ENCODE measurements at regions not wholly inside any gene's neighbourhood (a gene's known extent, or its start where the extent isn't known, plus 50 kb on each side); places are given as distances from the start of the nearest gene placed in this dataset.

GRCh38 chr13:59318320-59318930, 845.3 kb downstream of the DIAPH3 start:
- CTCF ChIA-PET = interaction anchor here (1.8 kb wide), 1 partner anchor 12 kb away, joined by 5 read pairs; no protein-coding TSS in a partner anchor

DNA sequence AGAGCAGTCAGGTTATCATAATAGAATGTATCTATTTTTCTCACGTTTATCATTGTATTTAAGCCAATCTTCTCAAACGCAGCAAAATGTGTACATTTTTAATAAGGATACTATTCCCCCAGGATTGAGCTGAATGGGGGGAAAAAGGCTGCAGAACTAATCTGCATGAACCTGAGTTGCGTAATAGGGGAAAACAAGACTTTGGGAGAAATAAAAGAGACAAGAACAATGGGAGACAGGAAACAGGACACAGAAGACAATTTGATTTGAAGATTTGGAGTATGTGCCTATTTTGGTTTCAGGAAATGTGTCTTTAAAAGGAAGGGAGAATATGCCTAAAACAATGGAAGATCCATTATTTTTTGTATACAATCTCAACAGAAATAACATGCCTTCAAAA, 844.5 kb downstream of the DIAPH3 start:
- Histone ChIP-seq H4K20me1 (ENCODE audit: control insufficient read depth, insufficient read depth, low read length, poor library complexity, severe bottlenecking) (no peaks in the 10 kb centered on the region), H3K79me2 (ENCODE audit: control insufficient read depth, insufficient read depth, low read length) (no peaks in the 10 kb centered on the region), H3K4me3 (ENCODE audit: control extremely low read depth in 1 of 5, extremely low read depth in 1 of 5, insufficient read depth in 1 of 5, low read depth in 2 of 5, low read length in 4 of 5) (no peak overlapping the region), H3K9ac (ENCODE audit: low read length) (no peak overlapping the region), H3K4me2 (replicated peaks; ENCODE audit: low read depth, low read length, poor library complexity, severe bottlenecking) (no peak overlapping the region), H3K4me1 (ENCODE audit: control insufficient read depth in 2 of 2, insufficient read depth in 2 of 2, low read length in 2 of 2) (no peaks in the 10 kb centered on the region), H3K9me3 (ENCODE audit: control extremely low read depth in 1 of 3, control insufficient read depth in 2 of 3, insufficient read depth in 1 of 3, low read length in 2 of 3) (no peaks in the 10 kb centered on the region), H3K27ac (ENCODE audit: low read length in 2 of 2) (no peak overlapping the region), H2AFZ (ENCODE audit: insufficient read depth, low read depth, low read length, poor library complexity, severe bottlenecking) (no peak overlapping the region), H3K36me3 (replicated peaks in 1 of 2; ENCODE audit: control extremely low read depth in 1 of 2, control insufficient read depth in 1 of 2, extremely low read depth in 1 of 2, insufficient read depth in 2 of 2, low read length in 1 of 2) (no peaks in the 10 kb centered on the region), H3K27me3 (replicated peaks in 1 of 4; ENCODE audit: control extremely low read depth in 1 of 4, control insufficient read depth in 3 of 4, insufficient read depth in 4 of 4, low read length in 3 of 4) (no peaks in the 10 kb centered on the region)
- WGBS (ENCODE audit: insufficient coverage) = no CpG with 5 or more reads among the region's 3 CpGs
- Mint-ChIP-seq H3K4me1 (no peaks in the 10 kb centered on the region), H3K27me3 (no peaks in the 10 kb centered on the region), H3K27ac (no peak overlapping the region), H3K9me3 (ENCODE audit: insufficient read depth) (peaks cover 3% of the 10 kb centered on the region), H3K4me3 (no peak overlapping the region)
- no peak for DNase-seq
- ChIA-PET POLR2A (no interaction called here), CTCF (no interaction called here)
- no peak for ATAC-seq (ENCODE audit: low read depth)
- intact Hi-C loops (cut with micrococcal nuclease) = no loop called here
- TF ChIP-seq, protein P1, sequence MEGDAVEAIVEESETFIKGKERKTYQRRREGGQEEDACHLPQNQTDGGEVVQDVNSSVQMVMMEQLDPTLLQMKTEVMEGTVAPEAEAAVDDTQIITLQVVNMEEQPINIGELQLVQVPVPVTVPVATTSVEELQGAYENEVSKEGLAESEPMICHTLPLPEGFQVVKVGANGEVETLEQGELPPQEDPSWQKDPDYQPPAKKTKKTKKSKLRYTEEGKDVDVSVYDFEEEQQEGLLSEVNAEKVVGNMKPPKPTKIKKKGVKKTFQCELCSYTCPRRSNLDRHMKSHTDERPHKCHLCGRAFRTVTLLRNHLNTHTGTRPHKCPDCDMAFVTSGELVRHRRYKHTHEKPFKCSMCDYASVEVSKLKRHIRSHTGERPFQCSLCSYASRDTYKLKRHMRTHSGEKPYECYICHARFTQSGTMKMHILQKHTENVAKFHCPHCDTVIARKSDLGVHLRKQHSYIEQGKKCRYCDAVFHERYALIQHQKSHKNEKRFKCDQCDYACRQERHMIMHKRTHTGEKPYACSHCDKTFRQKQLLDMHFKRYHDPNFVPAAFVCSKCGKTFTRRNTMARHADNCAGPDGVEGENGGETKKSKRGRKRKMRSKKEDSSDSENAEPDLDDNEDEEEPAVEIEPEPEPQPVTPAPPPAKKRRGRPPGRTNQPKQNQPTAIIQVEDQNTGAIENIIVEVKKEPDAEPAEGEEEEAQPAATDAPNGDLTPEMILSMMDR (IDR thresholded peaks at IDR 0.05) = no peak
- TF ChIP-seq EZH2 (IDR thresholded peaks at IDR 0.05; ENCODE audit: borderline replicate concordance, insufficient read depth, low read depth, low read length, poor library complexity, severe bottlenecking) = no peak

More at GRCh38 chr13:59318320-59318930, 845.3 kb downstream of the DIAPH3 start:
- Mint-ChIP-seq H3K27ac (no peak overlapping the region), H3K9me3 (ENCODE audit: insufficient read depth) (peaks cover 6% of the 10 kb centered on the region), H3K4me1 (no peaks in the 10 kb centered on the region), H3K4me3 (no peak overlapping the region), H3K27me3 (no peaks in the 10 kb centered on the region)
- Histone ChIP-seq H3K4me1 (ENCODE audit: control insufficient read depth in 2 of 2, insufficient read depth in 2 of 2, low read length in 2 of 2) (no peaks in the 10 kb centered on the region), H4K20me1 (ENCODE audit: control insufficient read depth, insufficient read depth, low read length, poor library complexity, severe bottlenecking) (no peaks in the 10 kb centered on the region), H3K27ac (ENCODE audit: low read length in 2 of 2) (no peak overlapping the region), H3K9ac (ENCODE audit: low read length) (no peak overlapping the region), H2AFZ (ENCODE audit: insufficient read depth, low read depth, low read length, poor library complexity, severe bottlenecking) (no peak overlapping the region), H3K27me3 (replicated peaks in 1 of 4; ENCODE audit: control extremely low read depth in 1 of 4, control insufficient read depth in 3 of 4, insufficient read depth in 4 of 4, low read length in 3 of 4) (no peaks in the 10 kb centered on the region), H3K4me3 (ENCODE audit: control extremely low read depth in 1 of 5, extremely low read depth in 1 of 5, insufficient read depth in 1 of 5, low read depth in 2 of 5, low read length in 4 of 5) (no peak overlapping the region), H3K79me2 (ENCODE audit: control insufficient read depth, insufficient read depth, low read length) (no peaks in the 10 kb centered on the region), H3K4me2 (replicated peaks; ENCODE audit: low read depth, low read length, poor library complexity, severe bottlenecking) (no peak overlapping the region), H3K36me3 (replicated peaks in 1 of 2; ENCODE audit: control extremely low read depth in 1 of 2, control insufficient read depth in 1 of 2, extremely low read depth in 1 of 2, insufficient read depth in 2 of 2, low read length in 1 of 2) (no peaks in the 10 kb centered on the region), H3K9me3 (ENCODE audit: control extremely low read depth in 1 of 3, control insufficient read depth in 2 of 3, insufficient read depth in 1 of 3, low read length in 2 of 3) (no peaks in the 10 kb centered on the region)
- ATAC-seq (ENCODE audit: low read depth) (no peak), DNase-seq (peak; percentile 26)
- WGBS (ENCODE audit: insufficient coverage) = 25% methylated on average over 2 of the region's 4 CpGs
- intact Hi-C loops (cut with micrococcal nuclease) = no loop called here
- TF ChIP-seq, protein P1 (IDR thresholded peaks at IDR 0.05) = peak; percentile 70
- TF ChIP-seq EZH2 (IDR thresholded peaks at IDR 0.05; ENCODE audit: borderline replicate concordance, insufficient read depth, low read depth, low read length, poor library complexity, severe bottlenecking) = no peak
- POLR2A ChIA-PET = no interaction called here
